ENCODE measurements at regions not wholly inside any gene's neighbourhood (a gene's known extent, or its start where the extent isn't known, plus 50 kb on each side); places are given as distances from the start of the nearest gene placed in this dataset.

DNA sequence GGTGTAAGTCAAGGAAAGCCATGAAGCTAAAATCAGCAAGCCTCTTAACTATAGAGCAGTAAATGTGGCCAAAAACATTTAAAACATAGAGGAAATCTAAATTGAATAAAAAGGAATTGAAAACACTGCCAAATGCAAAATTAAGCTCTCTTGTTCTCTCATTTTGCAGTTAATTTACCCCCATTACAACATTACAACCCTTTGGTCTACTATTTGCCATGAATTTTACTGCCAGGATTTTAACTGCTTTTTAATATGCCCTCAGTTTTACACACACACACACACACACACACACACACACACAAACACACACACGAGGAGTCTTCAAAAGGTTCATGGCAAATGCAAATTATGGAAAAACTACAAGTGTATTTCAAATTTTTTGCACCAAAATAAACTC lies 91.4 kb upstream of the ACO1 start:
- DNase-seq (no peak), ATAC-seq (ENCODE audit: low read depth in 2 of 2) (no peak)
- H3K27ac Mint-ChIP-seq, result no peak overlapping the region
- no peak overlapping the region for H3K4me3 Mint-ChIP-seq
- H3K9me3 Mint-ChIP-seq, result peaks cover 0 to 7% (median 5%) of the 10 kb centered on the region in 7 donors
- H3K27me3 Mint-ChIP-seq, result peaks cover 5 to 18% (median 6%) of the 10 kb centered on the region in 3 donors
- no peaks in the 10 kb centered on the region for H3K4me1 Mint-ChIP-seq
- H3K36me3 Mint-ChIP-seq, result no peaks in the 10 kb centered on the region

DNA sequence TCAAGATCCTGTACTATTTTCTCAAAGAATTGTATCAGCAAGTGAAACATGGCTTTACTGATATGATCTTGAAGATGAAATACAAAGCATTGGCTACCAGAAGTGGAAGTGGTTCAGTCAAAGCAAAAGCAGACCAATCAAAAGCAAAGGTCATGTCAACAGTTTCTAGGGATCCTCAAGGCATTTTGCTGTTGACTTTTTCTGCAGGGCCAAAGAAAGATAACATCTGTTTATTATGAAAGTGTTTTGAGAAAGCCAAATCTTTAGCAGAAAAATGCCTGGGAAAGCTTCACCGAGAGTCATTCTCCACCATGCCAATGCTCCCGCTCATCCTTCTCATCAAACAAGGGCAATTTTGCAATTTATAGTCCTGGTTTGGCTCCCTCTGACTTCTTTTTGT lies 90.3 kb upstream of the ACO1 start:
- peaks cover 0 to 8% (median 3%) of the 10 kb centered on the region in 7 donors for H3K9me3 Mint-ChIP-seq
- no peak overlapping the region for H3K4me3 Mint-ChIP-seq
- H3K36me3 Mint-ChIP-seq, result no peaks in the 10 kb centered on the region
- no peak overlapping the region for H3K27ac Mint-ChIP-seq
- DNase-seq (no peak), ATAC-seq (ENCODE audit: low read depth in 2 of 2) (no peak)
- peaks cover 5 to 23% (median 6%) of the 10 kb centered on the region in 3 donors for H3K27me3 Mint-ChIP-seq
- H3K4me1 Mint-ChIP-seq, result no peaks in the 10 kb centered on the region

DNA sequence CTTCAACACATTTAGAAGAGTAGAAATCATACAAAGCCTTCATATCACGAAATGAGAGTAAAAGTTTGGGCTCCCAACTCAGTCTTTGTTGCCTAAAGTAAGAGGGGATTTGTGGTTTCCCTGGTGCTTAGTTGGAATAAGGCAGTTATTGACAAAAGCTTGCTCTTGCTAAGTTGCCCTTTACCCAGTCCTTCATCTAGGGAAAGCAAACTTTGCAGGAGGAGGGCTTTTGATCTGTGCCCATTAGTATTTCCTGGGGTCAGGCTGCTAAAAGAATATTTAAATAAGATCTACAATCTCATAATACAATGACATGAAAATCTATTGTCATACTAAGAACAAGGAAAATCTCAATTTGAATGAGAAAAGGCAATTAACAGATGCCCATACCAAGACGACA lies 84.1 kb upstream of the ACO1 start:
- ATAC-seq (ENCODE audit: low read depth in 2 of 2) (no peak), DNase-seq (no peak)
- no peak overlapping the region for H3K27ac Mint-ChIP-seq
- peaks cover 0 to 13% (median 0%) of the 10 kb centered on the region in 3 donors for H3K27me3 Mint-ChIP-seq
- H3K4me3 Mint-ChIP-seq, result no peak overlapping the region
- no peaks in the 10 kb centered on the region for H3K36me3 Mint-ChIP-seq
- H3K9me3 Mint-ChIP-seq, result peaks cover 0 to 14% (median 3%) of the 10 kb centered on the region in 7 donors
- no peaks in the 10 kb centered on the region for H3K4me1 Mint-ChIP-seq

DNA sequence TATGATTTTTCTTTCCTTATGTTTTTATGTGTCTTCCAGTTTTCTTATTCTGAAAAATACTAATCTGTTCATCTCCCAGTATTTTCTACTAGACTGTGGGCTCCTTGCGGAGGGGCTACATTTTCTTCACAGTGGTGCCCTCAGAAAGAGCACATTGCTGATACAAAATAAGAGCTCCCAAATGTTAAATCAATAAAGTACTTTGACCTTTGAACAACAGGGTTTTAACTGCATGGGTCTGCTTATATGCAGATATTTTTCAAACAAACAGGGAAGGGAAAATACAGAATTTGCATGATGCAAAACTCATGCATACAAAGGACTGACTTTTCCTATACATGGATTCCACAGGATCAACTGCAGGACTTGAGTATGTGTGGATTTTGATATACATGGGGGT lies 79.9 kb upstream of the ACO1 start:
- H3K27ac Mint-ChIP-seq, result no peak overlapping the region
- no peaks in the 10 kb centered on the region for H3K36me3 Mint-ChIP-seq
- DNase-seq, result no peak
- peaks cover 0 to 4% (median 0%) of the 10 kb centered on the region in 3 donors for H3K27me3 Mint-ChIP-seq
- H3K4me3 Mint-ChIP-seq, result no peak overlapping the region
- peaks cover 0 to 25% (median 6%) of the 10 kb centered on the region in 7 donors for H3K9me3 Mint-ChIP-seq
- no peaks in the 10 kb centered on the region for H3K4me1 Mint-ChIP-seq
- no peak for ATAC-seq (ENCODE audit: low read depth in 2 of 2)

DNA sequence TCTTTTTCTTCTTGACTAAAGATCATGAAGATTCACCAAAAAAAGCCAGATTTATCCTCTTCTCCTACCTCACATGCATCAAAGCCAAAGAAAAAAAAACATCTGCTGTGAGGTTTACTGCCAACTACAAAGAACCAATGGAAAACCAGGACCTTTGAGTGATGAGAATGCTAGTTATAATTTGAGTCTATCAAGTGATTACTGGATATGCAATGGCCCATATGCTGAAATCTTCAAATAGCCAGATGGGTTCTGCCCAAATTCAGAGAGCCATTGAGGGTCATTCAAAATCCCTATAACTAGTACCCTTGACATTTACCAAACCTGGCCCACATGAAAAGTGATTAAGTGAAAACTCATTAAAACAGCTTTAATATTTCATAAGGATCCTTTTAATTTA lies 78.4 kb upstream of the ACO1 start:
- peaks cover 0 to 23% (median 6%) of the 10 kb centered on the region in 7 donors for H3K9me3 Mint-ChIP-seq
- no peak for ATAC-seq (ENCODE audit: low read depth in 2 of 2)
- H3K4me3 Mint-ChIP-seq, result no peak overlapping the region
- H3K36me3 Mint-ChIP-seq, result no peaks in the 10 kb centered on the region
- H3K27ac Mint-ChIP-seq, result no peak overlapping the region
- DNase-seq, result no peak
- H3K4me1 Mint-ChIP-seq, result no peaks in the 10 kb centered on the region
- H3K27me3 Mint-ChIP-seq, result peaks cover 0 to 4% (median 0%) of the 10 kb centered on the region in 3 donors

DNA sequence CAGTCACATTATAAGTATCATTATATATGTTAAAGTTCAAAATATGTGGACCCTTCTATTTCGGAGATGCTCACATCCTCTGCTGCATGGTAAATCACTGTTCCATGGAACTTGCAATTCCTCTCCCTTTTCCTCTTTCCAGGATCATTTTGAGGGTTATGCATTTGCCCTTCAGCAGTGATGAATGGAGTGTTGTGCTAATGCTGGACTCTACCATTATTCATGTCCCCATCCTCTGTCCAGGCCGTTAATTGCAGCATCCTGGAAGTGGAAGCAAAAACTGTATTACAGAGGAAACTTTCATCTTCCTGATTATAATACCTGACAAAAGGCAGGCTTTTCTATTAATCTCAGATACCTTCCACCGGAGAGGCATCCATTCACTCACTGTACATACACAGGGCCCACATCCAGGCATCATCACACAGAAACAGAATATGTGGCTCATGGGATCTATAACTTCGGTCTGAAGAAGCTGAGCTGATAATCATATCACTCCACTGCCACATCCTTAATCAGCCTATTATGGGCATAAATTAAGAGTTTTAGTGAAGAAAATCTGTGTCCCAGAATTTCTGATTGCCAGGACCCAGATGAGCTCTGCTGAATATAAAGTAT lies 65.0 kb upstream of the ACO1 start:
- Mint-ChIP-seq H3K4me1 (no peaks in the 10 kb centered on the region), H3K27me3 (peaks cover 7 to 27% (median 10%) of the 10 kb centered on the region in 3 donors), H3K4me3 (no peak overlapping the region), H3K27ac (no peak overlapping the region), H3K36me3 (no peaks in the 10 kb centered on the region), H3K9me3 (peaks cover 3 to 17% (median 9%) of the 10 kb centered on the region in 7 donors)
- no peak for ATAC-seq (ENCODE audit: low read depth in 2 of 2)
- DNase-seq, result no peak

DNA sequence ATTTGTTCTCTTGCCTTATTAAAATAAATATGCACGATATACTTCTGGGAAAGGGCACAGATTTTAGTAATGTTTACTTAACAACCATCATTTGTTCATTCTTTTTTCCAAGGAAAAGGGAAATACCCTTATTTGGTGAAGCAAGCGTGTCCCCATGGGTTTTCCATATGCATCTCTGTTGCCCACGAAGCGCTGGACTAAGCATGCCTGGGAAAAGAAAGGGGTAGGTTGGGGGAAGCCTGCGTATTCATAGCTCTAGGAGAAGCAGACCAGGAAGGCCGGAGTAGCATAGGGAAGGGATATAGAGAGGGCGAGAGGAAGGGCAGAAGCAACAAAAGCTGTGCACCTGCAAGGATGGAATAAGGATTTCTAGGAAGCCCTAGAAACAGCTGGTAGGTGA lies 61.8 kb upstream of the ACO1 start:
- ATAC-seq (ENCODE audit: low read depth in 2 of 2) (no peak), DNase-seq (no peak)
- Mint-ChIP-seq H3K36me3 (no peaks in the 10 kb centered on the region), H3K4me1 (no peaks in the 10 kb centered on the region), H3K27me3 (peaks cover 14 to 27% (median 23%) of the 10 kb centered on the region in 3 donors), H3K27ac (no peak overlapping the region), H3K4me3 (no peak overlapping the region), H3K9me3 (peaks cover 0 to 3% (median 0%) of the 10 kb centered on the region in 7 donors)

DNA sequence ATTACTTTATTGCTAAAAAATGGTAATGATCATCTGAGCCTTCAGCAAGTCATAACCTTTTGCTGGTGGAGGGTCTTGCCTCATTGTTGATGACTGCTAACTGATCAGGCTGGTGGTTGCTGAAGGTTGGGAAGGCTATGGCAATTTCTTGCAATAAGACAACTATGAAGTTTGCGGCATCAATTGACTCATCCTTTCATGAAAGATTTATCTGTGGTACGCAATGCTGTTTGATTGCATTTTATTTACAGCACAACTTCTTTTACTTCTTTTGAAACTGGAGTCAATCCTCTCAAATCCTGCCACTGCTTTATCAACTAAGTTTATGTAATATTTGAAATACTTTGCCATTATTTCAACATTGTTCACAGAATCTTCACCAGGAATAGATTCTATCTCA lies 58.3 kb upstream of the ACO1 start:
- Mint-ChIP-seq H3K27me3 (peaks cover 14 to 25% (median 16%) of the 10 kb centered on the region in 3 donors), H3K27ac (no peak overlapping the region)

DNA sequence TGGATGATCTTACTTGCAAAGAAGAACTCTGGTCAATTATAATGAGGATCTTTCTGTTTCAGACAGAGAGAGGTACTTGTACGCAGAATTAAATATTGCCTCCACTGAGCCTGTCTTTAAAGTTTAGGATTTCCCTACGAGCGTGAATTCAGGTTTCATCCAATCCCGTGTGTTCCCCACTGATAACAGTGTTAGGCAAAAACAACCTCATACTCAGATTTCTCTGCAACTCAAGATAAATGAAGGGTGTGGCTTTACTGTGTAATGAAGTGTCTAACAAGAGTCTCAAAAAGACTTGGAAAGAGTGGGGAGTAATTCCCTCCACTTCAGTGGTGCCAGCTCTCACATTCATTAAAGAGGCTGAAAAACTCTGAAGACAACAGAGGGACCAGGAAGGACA lies 53.2 kb upstream of the ACO1 start:
- Mint-ChIP-seq H3K27me3 (peaks cover 8 to 9% (median 9%) of the 10 kb centered on the region in 3 donors), H3K4me1 (no peaks in the 10 kb centered on the region), H3K4me3 (no peak overlapping the region), H3K27ac (no peak overlapping the region), H3K9me3 (peaks cover 0 to 9% (median 5%) of the 10 kb centered on the region in 7 donors), H3K36me3 (no peaks in the 10 kb centered on the region)
- ATAC-seq (ENCODE audit: low read depth in 2 of 2), result no peak
- no peak for DNase-seq

More for the DNA sequence above, 58.3 kb upstream of the ACO1 start:
- peaks cover 0 to 9% (median 5%) of the 10 kb centered on the region in 7 donors for H3K9me3 Mint-ChIP-seq
- DNase-seq (no peak), ATAC-seq (ENCODE audit: low read depth in 2 of 2) (no peak)
- no peaks in the 10 kb centered on the region for H3K4me1 Mint-ChIP-seq
- H3K36me3 Mint-ChIP-seq, result no peaks in the 10 kb centered on the region
- H3K4me3 Mint-ChIP-seq, result no peak overlapping the region

DNA sequence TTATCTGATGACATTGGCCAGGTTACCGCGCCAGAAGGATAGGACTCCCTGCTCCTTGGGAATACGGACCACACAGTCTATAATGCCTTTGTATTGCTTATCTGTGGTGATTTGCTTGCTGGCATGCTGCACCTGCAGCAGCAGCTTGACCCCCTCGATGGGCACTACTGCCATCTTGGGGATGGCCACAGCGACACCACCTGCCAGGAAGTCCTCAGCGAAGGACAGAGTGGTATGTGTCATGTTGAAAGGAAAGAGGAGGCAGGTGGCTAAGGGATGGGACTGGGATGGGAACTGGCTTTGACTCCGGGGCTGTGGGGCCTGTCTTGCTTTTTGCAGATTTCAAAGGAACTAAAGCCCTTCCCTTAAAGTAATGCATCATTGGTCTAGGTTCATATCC lies 50.3 kb upstream of the ACO1 start:
- Mint-ChIP-seq H3K4me1 (peaks cover 0 to 1% (median 0%) of the 10 kb centered on the region in 3 donors), H3K27ac (no peak overlapping the region), H3K9me3 (peaks cover 0 to 8% (median 4%) of the 10 kb centered on the region in 7 donors), H3K27me3 (peaks cover 0 to 9% (median 2%) of the 10 kb centered on the region in 3 donors), H3K4me3 (no peak overlapping the region), H3K36me3 (no peaks in the 10 kb centered on the region)
- no peak for ATAC-seq (ENCODE audit: low read depth in 2 of 2)
- DNase-seq, result no peak

Data from naive B cell (primary cell).